ENCODE measurements at regions not wholly inside any gene's neighbourhood (a gene's known extent, or its start where the extent isn't known, plus 50 kb on each side); places are given as distances from the start of the nearest gene placed in this dataset.
"Not testable (repeated sequence)": the region's sequence is repeated elsewhere in the genome, so short reads cannot be mapped to it uniquely, and the experiment has no call there.

GRCh38 chr5:60041508-60041907, 148.0 kb upstream of the PDE4D start:
- not testable (repeated sequence) for DNase-seq (ENCODE audit: low spot score); H3K36me3 ChIP-seq (replicated peaks; ENCODE audit: insufficient read depth, low read depth); H3K9me3 ChIP-seq (ENCODE audit: low read depth); H3K4me3 ChIP-seq; H3K27ac ChIP-seq; H2AFZ ChIP-seq; H3K4me1 ChIP-seq (ENCODE audit: insufficient read depth); H4K20me1 ChIP-seq (ENCODE audit: insufficient read depth, poor library complexity, severe bottlenecking); H3K79me2 ChIP-seq; H3K9me2 ChIP-seq (replicated peaks; ENCODE audit: insufficient read depth); H3K27me3 ChIP-seq; H3K4me2 ChIP-seq
- 86% methylated on average over 8 of the region's 8 CpGs for WGBS (ENCODE audit: low lambda C conversion rate, missing lambda C conversion rate)

- TF ChIP-seq EZH2phosphoT487 (IDR thresholded peaks at IDR 0.05; ENCODE audit: low read depth, severe bottlenecking, unreplicated experiment) (no peak), EZH2 (IDR thresholded peaks at IDR 0.05; ENCODE audit: borderline replicate concordance) (no peak), CTCF (IDR thresholded peaks at IDR 0.05; ENCODE audit: poor library complexity) (no peak)
- 59% methylated on average over 6 of the region's 6 CpGs for WGBS (ENCODE audit: low lambda C conversion rate, missing lambda C conversion rate)
- H3K4me1 ChIP-seq (ENCODE audit: insufficient read depth) = no peaks in the 10 kb centered on the region
- DNase-seq (ENCODE audit: low spot score) = no peak
- H3K9me3 ChIP-seq (ENCODE audit: low read depth) = no peaks in the 10 kb centered on the region
- H4K20me1 ChIP-seq (ENCODE audit: insufficient read depth, poor library complexity, severe bottlenecking) = no peaks in the 10 kb centered on the region
- H3K36me3 ChIP-seq (replicated peaks; ENCODE audit: insufficient read depth, low read depth) = no peaks in the 10 kb centered on the region
- no peaks in the 10 kb centered on the region for H3K79me2 ChIP-seq
- no peak overlapping the region for H3K4me3 ChIP-seq
- H3K27ac ChIP-seq = no peak overlapping the region
- H3K9me2 ChIP-seq (replicated peaks; ENCODE audit: insufficient read depth) = no peaks in the 10 kb centered on the region
- no peak overlapping the region for H2AFZ ChIP-seq
- H3K4me2 ChIP-seq = no peak overlapping the region
- H3K27me3 ChIP-seq = no peaks in the 10 kb centered on the region
Observed at GRCh38 chr5:60036192-60036938, 142.8 kb upstream of the PDE4D start.

- 94% methylated on average over 2 of the region's 2 CpGs for WGBS (ENCODE audit: low lambda C conversion rate, missing lambda C conversion rate)
Observed at GRCh38 chr5:60026161-60026560, 132.6 kb upstream of the PDE4D start.

GRCh38 chr5:60024104-60024503, 130.6 kb upstream of the PDE4D start:
- no peaks in the 10 kb centered on the region for H3K36me3 ChIP-seq (replicated peaks; ENCODE audit: insufficient read depth, low read depth)
- H3K4me3 ChIP-seq = no peak overlapping the region
- H2AFZ ChIP-seq = no peak overlapping the region
- no peak overlapping the region for H3K27ac ChIP-seq
- no peaks in the 10 kb centered on the region for H3K27me3 ChIP-seq
- H3K9me2 ChIP-seq (replicated peaks; ENCODE audit: insufficient read depth) = no peaks in the 10 kb centered on the region
- no peaks in the 10 kb centered on the region for H3K4me1 ChIP-seq (ENCODE audit: insufficient read depth)
- DNase-seq (ENCODE audit: low spot score) = no peak
- H3K4me2 ChIP-seq = no peak overlapping the region
- TF ChIP-seq EZH2phosphoT487 (IDR thresholded peaks at IDR 0.05; ENCODE audit: low read depth, severe bottlenecking, unreplicated experiment) (no peak), CTCF (IDR thresholded peaks at IDR 0.05; ENCODE audit: poor library complexity) (no peak), EZH2 (IDR thresholded peaks at IDR 0.05; ENCODE audit: borderline replicate concordance) (no peak)
- no peaks in the 10 kb centered on the region for H3K79me2 ChIP-seq
- no peaks in the 10 kb centered on the region for H3K9me3 ChIP-seq (ENCODE audit: low read depth)
- H4K20me1 ChIP-seq (ENCODE audit: insufficient read depth, poor library complexity, severe bottlenecking) = no peaks in the 10 kb centered on the region

More at GRCh38 chr5:60026161-60026560, 132.6 kb upstream of the PDE4D start:
- no peaks in the 10 kb centered on the region for H3K9me3 ChIP-seq (ENCODE audit: low read depth)
- no peaks in the 10 kb centered on the region for H3K9me2 ChIP-seq (replicated peaks; ENCODE audit: insufficient read depth)
- no peaks in the 10 kb centered on the region for H3K4me1 ChIP-seq (ENCODE audit: insufficient read depth)
- no peaks in the 10 kb centered on the region for H3K27me3 ChIP-seq
- H3K36me3 ChIP-seq (replicated peaks; ENCODE audit: insufficient read depth, low read depth) = no peaks in the 10 kb centered on the region
- no peak overlapping the region for H3K27ac ChIP-seq
- DNase-seq (ENCODE audit: low spot score) = no peak
- no peaks in the 10 kb centered on the region for H4K20me1 ChIP-seq (ENCODE audit: insufficient read depth, poor library complexity, severe bottlenecking)
- no peaks in the 10 kb centered on the region for H3K79me2 ChIP-seq
- H3K4me3 ChIP-seq = no peak overlapping the region
- H2AFZ ChIP-seq = no peak overlapping the region
- TF ChIP-seq EZH2phosphoT487 (IDR thresholded peaks at IDR 0.05; ENCODE audit: low read depth, severe bottlenecking, unreplicated experiment) (no peak), EZH2 (IDR thresholded peaks at IDR 0.05; ENCODE audit: borderline replicate concordance) (no peak), CTCF (IDR thresholded peaks at IDR 0.05; ENCODE audit: poor library complexity) (no peak)
- no peak overlapping the region for H3K4me2 ChIP-seq
